HFFc6 (cell line): ENCODE measurements at regions not wholly inside any gene's neighbourhood (a gene's known extent, or its start where the extent isn't known, plus 50 kb on each side); places are given as distances from the start of the nearest gene placed in this dataset.
"Not testable (repeated sequence)": the region's sequence is repeated elsewhere in the genome, so short reads cannot be mapped to it uniquely, and the experiment has no call there.

Experiments
- DNase-seq: peaks from one replicate; pipeline ENCODE4 v3.0.0-alpha.2; 2018
- H3K27ac Mint-ChIP-seq: 2 replicates; pipeline ENCODE4 v1.8.0; 2020; ENCODE audit warnings: mild to moderate bottlenecking, mixed read lengths
- H3K27me3 Mint-ChIP-seq: 2 replicates; pipeline ENCODE4 v1.8.0; 2021; ENCODE audit warnings: mild to moderate bottlenecking, moderate library complexity, mixed read lengths; ENCODE audit not compliant: insufficient read depth
- H3K36me3 Mint-ChIP-seq: 2 replicates; pipeline ENCODE4 v1.8.0; 2021; ENCODE audit warnings: low read depth, mixed read lengths
- H3K4me1 Mint-ChIP-seq: 2 replicates; pipeline ENCODE4 v1.8.0; 2020; ENCODE audit warnings: low read depth, mixed read lengths
- H3K4me3 Mint-ChIP-seq: 2 replicates; pipeline ENCODE4 v1.8.0; 2020; ENCODE audit warnings: mild to moderate bottlenecking, moderate library complexity, mixed read lengths
- H3K9me3 Mint-ChIP-seq: 2 replicates; pipeline ENCODE4 v1.8.0; 2020; ENCODE audit warnings: mild to moderate bottlenecking, mixed read lengths
- TF ChIP-seq, protein P1 (sequence below): fragments of 200-600 bp; sonication (generic); IDR thresholded peaks from 2 replicates; pipeline ENCODE4 v1.5.0; 2021; ENCODE audit warnings: antibody characterized with exemption, mild to moderate bottlenecking

DNA sequence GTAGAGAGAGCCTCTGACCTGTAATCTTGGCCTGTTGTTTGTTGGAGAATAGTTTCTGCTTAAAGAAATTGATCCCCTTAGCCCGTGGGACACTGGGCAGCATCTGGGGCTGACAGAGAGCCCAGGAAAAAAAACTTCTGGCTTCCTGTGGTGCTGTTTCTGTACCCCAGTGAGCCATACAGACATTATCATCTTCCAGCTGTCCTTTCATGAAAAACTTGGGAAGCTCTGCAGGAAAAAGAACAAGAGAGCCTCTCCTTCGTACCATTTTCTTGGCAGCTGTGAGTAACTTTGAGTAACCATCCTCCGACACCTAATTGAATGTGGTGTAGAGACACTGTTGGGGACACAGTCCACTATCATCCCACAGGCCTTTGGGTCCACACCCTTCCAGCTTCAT is 333.0 kb downstream of the SHQ1 start:
- Mint-ChIP-seq H3K27ac (no peak overlapping the region), H3K36me3 (no peaks in the 10 kb centered on the region), H3K9me3 (no peaks in the 10 kb centered on the region), H3K4me1 (no peaks in the 10 kb centered on the region), H3K4me3 (no peak overlapping the region), H3K27me3 (peaks cover 10% of the 10 kb centered on the region)
- TF ChIP-seq, protein P1, sequence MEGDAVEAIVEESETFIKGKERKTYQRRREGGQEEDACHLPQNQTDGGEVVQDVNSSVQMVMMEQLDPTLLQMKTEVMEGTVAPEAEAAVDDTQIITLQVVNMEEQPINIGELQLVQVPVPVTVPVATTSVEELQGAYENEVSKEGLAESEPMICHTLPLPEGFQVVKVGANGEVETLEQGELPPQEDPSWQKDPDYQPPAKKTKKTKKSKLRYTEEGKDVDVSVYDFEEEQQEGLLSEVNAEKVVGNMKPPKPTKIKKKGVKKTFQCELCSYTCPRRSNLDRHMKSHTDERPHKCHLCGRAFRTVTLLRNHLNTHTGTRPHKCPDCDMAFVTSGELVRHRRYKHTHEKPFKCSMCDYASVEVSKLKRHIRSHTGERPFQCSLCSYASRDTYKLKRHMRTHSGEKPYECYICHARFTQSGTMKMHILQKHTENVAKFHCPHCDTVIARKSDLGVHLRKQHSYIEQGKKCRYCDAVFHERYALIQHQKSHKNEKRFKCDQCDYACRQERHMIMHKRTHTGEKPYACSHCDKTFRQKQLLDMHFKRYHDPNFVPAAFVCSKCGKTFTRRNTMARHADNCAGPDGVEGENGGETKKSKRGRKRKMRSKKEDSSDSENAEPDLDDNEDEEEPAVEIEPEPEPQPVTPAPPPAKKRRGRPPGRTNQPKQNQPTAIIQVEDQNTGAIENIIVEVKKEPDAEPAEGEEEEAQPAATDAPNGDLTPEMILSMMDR, result no peak
- DNase-seq, result no peak

DNA sequence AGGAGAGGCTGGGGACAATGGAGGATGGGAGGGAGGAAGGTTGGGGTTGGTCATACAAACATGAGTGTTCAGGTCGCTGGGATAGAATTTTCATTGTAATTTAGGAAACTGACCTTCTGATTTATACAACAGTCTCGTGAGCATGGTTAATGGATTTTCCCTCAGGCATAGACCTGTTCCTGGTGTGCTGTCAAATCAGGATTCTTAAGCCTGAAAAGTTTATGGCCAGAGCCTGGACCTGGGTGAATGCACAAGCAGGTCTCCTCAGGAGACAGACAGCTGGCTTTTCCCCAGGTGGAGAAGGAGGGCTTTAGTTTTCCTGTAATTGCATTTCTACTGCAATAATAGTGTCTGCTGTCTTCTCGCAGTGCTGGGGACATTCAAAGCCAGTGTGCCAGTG is 338.0 kb downstream of the SHQ1 start:
- no peak for DNase-seq
- H3K4me3 Mint-ChIP-seq, result no peak overlapping the region
- no peaks in the 10 kb centered on the region for H3K9me3 Mint-ChIP-seq
- TF ChIP-seq, protein P1, result no peak
- H3K27me3 Mint-ChIP-seq, result peaks cover 3% of the 10 kb centered on the region
- no peaks in the 10 kb centered on the region for H3K36me3 Mint-ChIP-seq
- no peak overlapping the region for H3K27ac Mint-ChIP-seq
- no peaks in the 10 kb centered on the region for H3K4me1 Mint-ChIP-seq

DNA sequence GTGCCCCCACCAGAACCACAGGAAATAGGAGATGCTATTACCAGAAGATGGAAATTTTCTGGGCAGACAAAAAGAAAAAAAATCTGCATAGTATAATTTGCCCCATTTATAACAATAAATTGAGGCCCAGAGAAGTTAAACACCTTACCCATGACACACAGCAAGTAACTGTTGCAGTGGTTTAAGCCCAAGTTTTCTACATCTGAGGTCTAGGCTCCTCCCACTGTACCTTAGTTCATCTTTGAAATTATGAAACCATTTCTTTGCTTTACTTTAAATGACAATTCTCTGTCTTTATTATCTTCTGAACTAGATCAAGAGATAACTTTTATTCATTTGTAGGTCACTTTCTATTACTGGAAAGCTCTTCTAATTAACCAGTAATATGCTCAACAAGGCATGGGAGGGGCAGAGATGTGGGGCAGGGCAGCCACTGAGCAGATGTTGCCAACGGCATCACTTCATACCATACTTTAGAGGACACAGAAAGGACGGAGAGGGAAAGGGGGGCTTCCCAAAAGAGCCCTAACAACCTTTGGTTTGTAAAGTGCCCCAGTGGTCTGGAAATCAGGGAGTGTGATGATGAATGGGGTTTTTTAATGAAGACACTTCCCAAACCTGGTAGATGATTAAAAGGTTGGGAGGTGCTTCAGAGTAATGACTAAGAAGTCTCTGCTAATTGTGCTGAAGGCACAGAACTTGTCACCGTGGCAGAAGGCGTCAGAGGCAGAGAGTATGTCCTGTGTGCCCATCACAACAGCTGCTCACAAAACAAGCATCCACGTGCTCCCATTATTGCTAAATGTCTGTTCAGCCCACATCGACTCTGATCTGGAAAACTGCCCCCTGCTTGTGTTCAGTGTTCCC is 342.5 kb downstream of the SHQ1 start:
- peaks cover 10% of the 10 kb centered on the region for H3K27me3 Mint-ChIP-seq
- no peak for DNase-seq
- H3K27ac Mint-ChIP-seq, result no peak overlapping the region
- H3K4me3 Mint-ChIP-seq, result no peak overlapping the region
- TF ChIP-seq, protein P1, result no peak
- H3K9me3 Mint-ChIP-seq, result no peaks in the 10 kb centered on the region
- no peaks in the 10 kb centered on the region for H3K4me1 Mint-ChIP-seq
- no peaks in the 10 kb centered on the region for H3K36me3 Mint-ChIP-seq

DNA sequence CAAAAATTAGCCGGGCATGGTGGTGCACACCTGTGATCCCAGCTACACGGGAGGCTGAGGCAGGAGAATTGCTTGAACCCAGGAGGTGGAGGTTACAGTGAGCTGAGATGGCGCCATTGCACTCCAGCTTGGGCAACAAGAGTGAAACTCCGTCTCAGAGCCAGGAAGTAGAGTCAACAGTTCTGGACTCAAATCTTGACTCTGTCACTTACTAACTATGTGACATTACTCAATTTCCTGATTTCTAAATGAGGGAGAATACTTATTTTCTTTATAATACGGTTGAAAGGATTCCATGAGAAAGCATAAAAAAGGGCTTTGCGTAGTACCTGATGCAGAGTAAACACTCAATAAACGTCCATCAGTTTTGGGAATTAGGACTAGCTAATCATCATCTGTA is 350.7 kb downstream of the SHQ1 start:
- not testable (repeated sequence) for H3K4me1 Mint-ChIP-seq, DNase-seq, H3K27ac Mint-ChIP-seq, H3K4me3 Mint-ChIP-seq
- Mint-ChIP-seq H3K27me3 (peaks cover 26% of the 10 kb centered on the region), H3K9me3 (peaks cover 18% of the 10 kb centered on the region), H3K36me3 (0 out of 2 replicates have a peak, but pooled peaks cover 13% of the 10 kb centered on the region)

DNA sequence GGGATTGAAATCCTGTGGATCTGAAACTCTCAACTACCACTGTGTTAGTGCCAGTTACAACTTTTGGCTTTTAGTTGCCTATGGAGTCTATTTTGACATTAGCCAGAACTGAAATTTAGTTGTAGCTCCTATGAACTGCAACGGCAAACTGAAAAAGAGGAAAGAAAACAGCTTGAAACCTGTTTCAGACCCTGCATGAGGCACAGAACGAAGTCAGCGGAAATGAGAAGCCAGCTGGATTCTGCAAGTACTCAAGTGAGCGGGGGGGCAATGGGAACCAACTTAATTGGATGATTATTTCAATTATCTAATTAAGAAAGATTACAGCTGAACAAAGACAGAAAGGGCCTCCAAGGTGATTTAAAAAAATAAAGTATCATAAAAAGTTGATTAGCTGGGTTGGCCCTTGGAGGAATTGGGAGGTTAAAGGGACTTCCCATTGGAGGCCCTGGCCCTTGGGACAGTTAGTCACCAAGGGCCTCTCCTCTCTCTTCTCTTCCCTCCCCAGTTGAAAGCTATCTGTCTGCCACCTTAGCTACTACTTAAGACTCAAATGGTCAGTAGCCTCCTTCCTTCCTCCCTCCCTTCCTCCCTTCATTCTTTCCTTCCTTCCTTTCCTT is 352.1 kb downstream of the SHQ1 start:
- peaks cover 20% of the 10 kb centered on the region for H3K27me3 Mint-ChIP-seq
- DNase-seq, result no peak
- peaks cover 15% of the 10 kb centered on the region for H3K4me1 Mint-ChIP-seq
- H3K27ac Mint-ChIP-seq, result no peak overlapping the region
- 0 out of 2 replicates have a peak, but pooled peaks cover 13% of the 10 kb centered on the region for H3K36me3 Mint-ChIP-seq
- H3K4me3 Mint-ChIP-seq, result no peak overlapping the region
- TF ChIP-seq, protein P1, result no peak
- peaks cover 18% of the 10 kb centered on the region for H3K9me3 Mint-ChIP-seq

DNA sequence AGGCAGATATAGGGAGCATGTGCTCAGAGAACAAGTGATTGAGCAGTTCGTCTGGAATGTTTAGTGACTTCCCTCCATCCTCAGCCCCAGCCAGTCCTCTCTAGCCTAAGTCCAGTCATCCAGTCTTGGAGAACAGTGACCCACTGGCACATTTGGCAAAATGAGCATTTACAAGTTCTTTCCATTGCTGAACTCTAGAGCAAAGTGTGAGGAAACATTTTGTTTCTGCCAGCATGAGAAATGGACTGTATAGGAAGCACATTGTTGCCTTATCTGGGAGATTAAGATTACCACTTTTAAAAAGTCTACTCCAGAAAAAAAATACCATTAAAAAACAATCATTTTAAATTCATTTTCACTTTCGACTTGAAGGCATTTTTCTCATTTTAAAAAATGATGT is 353.6 kb downstream of the SHQ1 start:
- Mint-ChIP-seq H3K36me3 (0 out of 2 replicates have a peak, but pooled peaks cover 13% of the 10 kb centered on the region), H3K27ac (no peak overlapping the region), H3K4me3 (no peak overlapping the region), H3K9me3 (peaks cover 18% of the 10 kb centered on the region), H3K4me1 (peaks cover 19% of the 10 kb centered on the region), H3K27me3 (peaks cover 18% of the 10 kb centered on the region)
- DNase-seq, result no peak
- TF ChIP-seq, protein P1, result no peak
